ENCODE measurements at regions not wholly inside any gene's neighbourhood (a gene's known extent, or its start where the extent isn't known, plus 50 kb on each side); places are given as distances from the start of the nearest gene placed in this dataset.

- in situ Hi-C loops (cut with HindIII; ENCODE audit: extremely low pct_ligation_motif_present, low pct_unique_long_range_greater_than_20kb) = no loop called here
- Histone ChIP-seq H3K27ac (ENCODE audit: extremely low read length, insufficient read depth, low read length) (no peak overlapping the region), H3K79me2 (ENCODE audit: insufficient read depth, low read length) (no peaks in the 10 kb centered on the region), H3K36me3 (replicated peaks in 1 of 2; ENCODE audit: control insufficient read depth in 1 of 2, insufficient read depth in 2 of 2, low read length in 2 of 2) (no peaks in the 10 kb centered on the region), H2AFZ (ENCODE audit: low read length) (no peak overlapping the region), H3K4me1 (ENCODE audit: insufficient read depth, low read length) (no peaks in the 10 kb centered on the region), H3K9me3 (ENCODE audit: low read length) (no peaks in the 10 kb centered on the region), H4K20me1 (ENCODE audit: insufficient read depth, low read length) (no peaks in the 10 kb centered on the region), H3K4me3 (replicated peaks in 1 of 3; ENCODE audit: insufficient read depth in 1 of 3, low read depth in 2 of 3, low read length in 3 of 3) (no peak overlapping the region), H3K4me2 (ENCODE audit: low read depth, low read length) (no peak overlapping the region), H3K9ac (ENCODE audit: insufficient read depth, low read depth, low read length) (no peak overlapping the region), H3K27me3 (ENCODE audit: control insufficient read depth in 1 of 2, insufficient read depth in 2 of 2, low read length in 2 of 2) (no peaks in the 10 kb centered on the region)
- ATAC-seq (no peak), FAIRE-seq (peak; percentile 90), DNase-seq (ENCODE audit: low spot score) (peak; percentile 1)
- TF ChIP-seq MTF2 (CRISPR knock-in tag; IDR thresholded peaks at IDR 0.05; ENCODE audit: borderline replicate concordance) (no peak), PAXIP1 (CRISPR knock-in tag; conservative IDR thresholded peaks at IDR 0.05) (no peak), HCFC1 (IDR thresholded peaks at IDR 0.05; ENCODE audit: low read depth, low read length) (no peak), ZNF564 (CRISPR knock-in tag; IDR thresholded peaks at IDR 0.05) (no peak), ZBTB34 (CRISPR knock-in tag; IDR thresholded peaks at IDR 0.05) (no peak), STAG1 (CRISPR knock-in tag; IDR thresholded peaks at IDR 0.05) (peak; percentile 35), LBX2 (CRISPR knock-in tag; IDR thresholded peaks at IDR 0.05; ENCODE audit: borderline replicate concordance) (no peak), CHD2 (IDR thresholded peaks at IDR 0.05; ENCODE audit: low read depth, low read length) (no peak)
- TF ChIP-seq, protein P1, sequence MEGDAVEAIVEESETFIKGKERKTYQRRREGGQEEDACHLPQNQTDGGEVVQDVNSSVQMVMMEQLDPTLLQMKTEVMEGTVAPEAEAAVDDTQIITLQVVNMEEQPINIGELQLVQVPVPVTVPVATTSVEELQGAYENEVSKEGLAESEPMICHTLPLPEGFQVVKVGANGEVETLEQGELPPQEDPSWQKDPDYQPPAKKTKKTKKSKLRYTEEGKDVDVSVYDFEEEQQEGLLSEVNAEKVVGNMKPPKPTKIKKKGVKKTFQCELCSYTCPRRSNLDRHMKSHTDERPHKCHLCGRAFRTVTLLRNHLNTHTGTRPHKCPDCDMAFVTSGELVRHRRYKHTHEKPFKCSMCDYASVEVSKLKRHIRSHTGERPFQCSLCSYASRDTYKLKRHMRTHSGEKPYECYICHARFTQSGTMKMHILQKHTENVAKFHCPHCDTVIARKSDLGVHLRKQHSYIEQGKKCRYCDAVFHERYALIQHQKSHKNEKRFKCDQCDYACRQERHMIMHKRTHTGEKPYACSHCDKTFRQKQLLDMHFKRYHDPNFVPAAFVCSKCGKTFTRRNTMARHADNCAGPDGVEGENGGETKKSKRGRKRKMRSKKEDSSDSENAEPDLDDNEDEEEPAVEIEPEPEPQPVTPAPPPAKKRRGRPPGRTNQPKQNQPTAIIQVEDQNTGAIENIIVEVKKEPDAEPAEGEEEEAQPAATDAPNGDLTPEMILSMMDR (CRISPR knock-in tag; IDR thresholded peaks at IDR 0.05) = peak; percentile 39
- BruUV-seq (replicated peaks) = no TSS peak
- CTCF ChIA-PET (ENCODE audit: low intra/inter-chr PET ratio, low total read pairs) = no interaction called here
- intact Hi-C loops (cut with micrococcal nuclease; ENCODE audit: unreplicated experiment) = loop anchor here (10.0 kb wide), 1 partner anchor 451 kb away; no protein-coding TSS in a partner anchor
- 0% methylated on average over 2 of the region's 2 CpGs for WGBS (ENCODE audit: low lambda C conversion rate)
- POLR2A ChIA-PET = no interaction called here
Observed at GRCh38 chrX:7586126-7586525, 256.8 kb upstream of the VCX start.

All from HepG2 (cell line).